Endothelial cell of umbilical vein (primary cell): ENCODE measurements at regions not wholly inside any gene's neighbourhood (a gene's known extent, or its start where the extent isn't known, plus 50 kb on each side); places are given as distances from the start of the nearest gene placed in this dataset.

ENCODE experiments used
- BruUV-seq: library from RNA; stranded (reverse); fragments of 400-500 nt; replicated peaks from 2 replicates; lab custom pipeline; 2021; lab: Mats Ljungman, UMichigan
- CTCF ChIA-PET: fragments of 300-600, 350-600 bp; sonication (Branson Sonifier 250); formaldehyde crosslinking; loops from one replicate; lab custom pipeline; 2021; ENCODE audit warnings: antibody characterized with exemption, inconsistent platforms; lab: Charles Lee
- POLR2A ChIA-PET: fragments of 300-600, 350-600 bp; sonication (Branson Sonifier 250); formaldehyde crosslinking; loops from one replicate; lab custom pipeline; 2021; ENCODE audit warnings: antibody characterized with exemption, inconsistent platforms; lab: Charles Lee
- DNase-seq: peaks from one replicate; pipeline ENCODE4 v3.0.0-alpha.2; 2011; ENCODE audit warnings: low read depth, low spot score
- FAIRE-seq: peaks from 2 replicates; lab custom pipeline; 2011; peaks lifted over from hg19 to GRCh38; lab: Jason Lieb, UNC
- H2AFZ ChIP-seq: 2 replicates; pipeline ENCODE4 v1.6.0; 2012; ENCODE audit warnings: low read depth, low read length, control low read depth, inconsistent platforms
- H3K27ac ChIP-seq: 2 replicates; pipeline ENCODE4 v1.5.1; 2011; ENCODE audit warnings: low read depth, mild to moderate bottlenecking, control low read depth, low read length, moderate library complexity; ENCODE audit not compliant: insufficient read depth
- H3K27me3 ChIP-seq, 2 experiments: 2 replicates each; pipeline versions ENCODE4 v1.6.0 to v1.6.1; 2011; ENCODE audit warnings: low read length in 2 of 2, mixed read lengths in 1 of 2; ENCODE audit not compliant: control insufficient read depth in 2 of 2, insufficient read depth in 2 of 2
- H3K36me3 ChIP-seq, 2 experiments: 2 replicates in 1 of 2; 3 replicates in 1 of 2; pipeline ENCODE4 v1.5.1; 2011; ENCODE audit warnings: low read length in 2 of 2, mild to moderate bottlenecking in 1 of 2, moderate library complexity in 1 of 2; ENCODE audit not compliant: control insufficient read depth in 2 of 2, insufficient read depth in 2 of 2; ENCODE audit errors: extremely low read depth in 1 of 2
- H3K4me1 ChIP-seq: 3 replicates; pipeline ENCODE4 v1.5.1; 2011; ENCODE audit warnings: mild to moderate bottlenecking, low read length; ENCODE audit not compliant: control insufficient read depth, insufficient read depth; ENCODE audit errors: extremely low read depth
- H3K4me2 ChIP-seq: 2 replicates; pipeline ENCODE4 v1.6.1; 2011; ENCODE audit warnings: low read length, control low read depth, mixed read lengths; ENCODE audit not compliant: insufficient read depth
- H3K4me3 ChIP-seq, 3 experiments: fragments of 200-600 bp in 1 of 3; sonication (generic), shearing (Covaris generic) in 1 of 3; replicated peaks in 1 of 3; 2 replicates each; pipeline ENCODE4 v1.5.1; 2011 to 2016; ENCODE audit warnings: control low read depth in 3 of 3, low read length in 3 of 3, mild to moderate bottlenecking in 2 of 3, inconsistent platforms in 1 of 3, low read depth in 1 of 3, moderate library complexity in 1 of 3; ENCODE audit not compliant: insufficient read depth in 1 of 3
- H3K79me2 ChIP-seq: 2 replicates; pipeline ENCODE4 v1.6.0; 2012; ENCODE audit warnings: low read length, inconsistent platforms; ENCODE audit not compliant: control insufficient read depth, insufficient read depth
- H3K9ac ChIP-seq: replicated peaks from 2 replicates; pipeline ENCODE3; 2011; ENCODE audit warnings: low read length, control low read depth; ENCODE audit not compliant: insufficient read depth; ENCODE audit errors: extremely low read depth
- H3K9me1 ChIP-seq: replicated peaks from 3 replicates; pipeline ENCODE4 v1.6.0; 2011; ENCODE audit warnings: mild to moderate bottlenecking, low read length; ENCODE audit not compliant: control insufficient read depth, insufficient read depth; ENCODE audit errors: extremely low read depth
- H3K9me3 ChIP-seq: replicated peaks from 2 replicates; pipeline ENCODE4 v1.5.1; 2012; ENCODE audit warnings: low read length, inconsistent platforms; ENCODE audit not compliant: control insufficient read depth, insufficient read depth
- H4K20me1 ChIP-seq: replicated peaks from 2 replicates; pipeline ENCODE3; 2011; ENCODE audit warnings: mild to moderate bottlenecking, low read length; ENCODE audit not compliant: control insufficient read depth, insufficient read depth; ENCODE audit errors: extremely low read depth
- CTCF ChIP-seq, 2 donors: IDR thresholded peaks; 1 replicate in 1 of 2; 2 replicates in 1 of 2; pipeline ENCODE4 v1.5.1; 2011; ENCODE audit warnings: low read length in 2 of 2, mild to moderate bottlenecking in 2 of 2, moderate library complexity in 2 of 2, control low read depth in 1 of 2, inconsistent platforms in 1 of 2, low read depth in 1 of 2; ENCODE audit not compliant: insufficient read depth in 1 of 2; ENCODE audit errors: extremely low read depth in 1 of 2
- EZH2 ChIP-seq: IDR thresholded peaks from 2 replicates; pipeline ENCODE4 v1.6.1; 2012; ENCODE audit warnings: borderline replicate concordance, low read depth, mild to moderate bottlenecking, moderate library complexity, low read length, inconsistent platforms; ENCODE audit not compliant: severe bottlenecking
- FOS ChIP-seq: IDR thresholded peaks from 2 replicates; pipeline ENCODE4 v1.6.1; 2011; ENCODE audit warnings: mild to moderate bottlenecking, low read length, moderate library complexity, borderline replicate concordance; ENCODE audit not compliant: insufficient read depth
- GATA2 ChIP-seq: IDR thresholded peaks from 2 replicates; pipeline ENCODE4 v1.7.0; 2011; ENCODE audit warnings: low read depth, mild to moderate bottlenecking, moderate library complexity, mixed read lengths, low read length; ENCODE audit not compliant: insufficient read length, insufficient read depth
- JUN ChIP-seq: IDR thresholded peaks from 2 replicates; pipeline ENCODE4 v1.6.1; 2011; ENCODE audit warnings: borderline replicate concordance, low read depth; ENCODE audit not compliant: insufficient read length, insufficient read depth
- MAX ChIP-seq: IDR thresholded peaks from 2 replicates; pipeline ENCODE4 v1.6.1; 2011; ENCODE audit not compliant: insufficient read depth, insufficient read length
- MYC ChIP-seq: IDR thresholded peaks from one replicate; pipeline ENCODE4 v1.6.1; 2011; ENCODE audit warnings: mild to moderate bottlenecking, low read depth, low read length
- POLR2A ChIP-seq: IDR thresholded peaks from 2 replicates; pipeline ENCODE4 v1.6.1; 2012; ENCODE audit warnings: low read depth, mild to moderate bottlenecking, control low read depth, low read length
- POLR2AphosphoS5 ChIP-seq: IDR thresholded peaks from 2 replicates; pipeline ENCODE4 v1.6.1; 2012; ENCODE audit warnings: low read depth, mild to moderate bottlenecking, control low read depth, low read length, moderate library complexity; ENCODE audit not compliant: insufficient read depth
- dilution Hi-C: fragments of 300-500 bp; cut with MboI; formaldehyde crosslinking; loops from one replicate; pipeline ENCODE4 v1.15.0; 2019; ENCODE audit warnings: low sequenced_read_pairs; ENCODE audit not compliant: extremely low pct_ligation_motif_present
- intact Hi-C: fragments of 100-400 bp; cut with micrococcal nuclease; formaldehyde crosslinking; loops from one replicate; pipeline ENCODE4 v1.10.0; 2022

- intact Hi-C loops, result no loop called here
- no peak overlapping the region for H3K27ac ChIP-seq
- BruUV-seq, result no TSS peak
- no peak overlapping the region for H3K4me3 ChIP-seq
- no peak overlapping the region for H2AFZ ChIP-seq
- no peaks in the 10 kb centered on the region for H3K36me3 ChIP-seq
- FAIRE-seq, result no peak
- H3K4me2 ChIP-seq, result no peak overlapping the region
- CTCF ChIA-PET, result no interaction called here
- H3K4me1 ChIP-seq, result no peaks in the 10 kb centered on the region
- peaks cover 3% of the 10 kb centered on the region for H3K9me3 ChIP-seq
- no peaks in the 10 kb centered on the region for H3K27me3 ChIP-seq
- no peaks in the 10 kb centered on the region for H3K79me2 ChIP-seq
- dilution Hi-C loops, result no loop called here
- no peak for DNase-seq
- no peaks in the 10 kb centered on the region for H4K20me1 ChIP-seq
- POLR2A ChIA-PET, result no interaction called here
- TF ChIP-seq CTCF (IDR thresholded peaks at IDR 0.05; ENCODE audit: extremely low read depth in 1 of 2, insufficient read depth in 1 of 2, low read depth in 1 of 2, low read length in 2 of 2) (no peak), GATA2 (no peak), MYC (no peak), JUN (no peak), POLR2A (no peak), FOS (no peak), POLR2AphosphoS5 (no peak), MAX (no peak), EZH2 (no peak)
- no peak overlapping the region for H3K9ac ChIP-seq
- H3K9me1 ChIP-seq, result no peaks in the 10 kb centered on the region
These were observed 127.2 kb upstream of the B3GAT1 start for GRCh38 chr11:134539285-134539684.
